Ovary (tissue), 3 donors: ENCODE measurements at regions not wholly inside any gene's neighbourhood (a gene's known extent, or its start where the extent isn't known, plus 50 kb on each side); places are given as distances from the start of the nearest gene placed in this dataset.

Experiments
- CTCF ChIP-seq, 3 donors: fragments of 450-650 bp in 2 of 3; fragments of 200-600 bp in 1 of 3; IDR thresholded peaks; one replicate each; pipeline versions ENCODE4 v1.5.1 to v1.8.0; 2016 to 2022; ENCODE audit warnings: antibody characterized with exemption in 3 of 3, mild to moderate bottlenecking in 1 of 3
- EP300 ChIP-seq: sonication (generic); formaldehyde crosslinking; IDR thresholded peaks from one replicate; pipeline ENCODE4 v1.6.1; 2017; ENCODE audit warnings: antibody characterized with exemption
- POLR2A ChIP-seq: fragments of 450-650 bp; IDR thresholded peaks from one replicate; pipeline ENCODE4 v1.6.1; 2017; ENCODE audit warnings: antibody characterized with exemption, mild to moderate bottlenecking, moderate library complexity
- donor health status: DM: no; HTN: no; CAD: no.

- no peak for TF ChIP-seq CTCF (IDR thresholded peaks at IDR 0.05)
- TF ChIP-seq EP300: no peak
- TF ChIP-seq POLR2A: no peak
Measured at GRCh38 chr21:20250337-20250736, 747.9 kb upstream of the NCAM2 start.
